Stomach (tissue), 8 donors: ENCODE measurements at regions not wholly inside any gene's neighbourhood (a gene's known extent, or its start where the extent isn't known, plus 50 kb on each side); places are given as distances from the start of the nearest gene placed in this dataset.
A peak's percentile ranks its signal among the peaks of the same experiment; 100 is the strongest.

ENCODE experiments used
- DNase-seq, 2 donors: peaks; one replicate each; pipeline versions ENCODE4 v3.0.0 to v3.0.0-alpha.2; 2013 to 2019
- H3K27ac ChIP-seq, 5 donors: fragments of 200-600 bp in 4 of 5; sonication (generic) in 4 of 5; one replicate each; pipeline ENCODE4 v1.5.1; 2013 to 2019; ENCODE audit warnings: mild to moderate bottlenecking in 1 of 5, moderate library complexity in 1 of 5
- H3K27me3 ChIP-seq, 3 donors: fragments of 200-600 bp; sonication (generic); one replicate each; pipeline ENCODE4 v1.5.1; 2017 to 2019; ENCODE audit warnings: mixed run types in 1 of 3
- H3K36me3 ChIP-seq, 4 donors: fragments of 200-600 bp; sonication (generic); 1 replicate in 3 of 4; 2 replicates in 1 of 4; pipeline ENCODE4 v1.5.1; 2016 to 2019
- H3K4me1 ChIP-seq, 4 donors: fragments of 200-600 bp; sonication (generic); one replicate each; pipeline ENCODE4 v1.5.1; 2016 to 2019
- H3K4me3 ChIP-seq, 4 donors: fragments of 200-600 bp; sonication (generic) in 3 of 4; one replicate each; pipeline ENCODE4 v1.5.1; 2016 to 2019; ENCODE audit warnings: mild to moderate bottlenecking in 1 of 4
- H3K9me3 ChIP-seq, 4 donors: fragments of 200-600 bp; sonication (generic); one replicate each; pipeline ENCODE4 v1.5.1; 2016 to 2019
- CTCF ChIP-seq, 7 experiments: fragments of 450-650 bp in 4 of 7; fragments of 200-600 bp in 3 of 7; sonication (generic) in 3 of 7; IDR thresholded peaks; one replicate each; pipeline ENCODE4 v1.5.1; 2016 to 2019; ENCODE audit warnings: antibody characterized with exemption in 7 of 7, control low read depth in 2 of 7, mild to moderate bottlenecking in 1 of 7
- EP300 ChIP-seq: sonication (generic); formaldehyde crosslinking; IDR thresholded peaks from one replicate; pipeline ENCODE4 v1.6.1; 2017; ENCODE audit warnings: antibody characterized with exemption
- POLR2A ChIP-seq, 4 donors: fragments of 450-650 bp; IDR thresholded peaks; one replicate each; pipeline ENCODE4 v1.6.1; 2016; ENCODE audit warnings: antibody characterized with exemption in 4 of 4, control low read depth in 2 of 4, mild to moderate bottlenecking in 1 of 4, moderate library complexity in 1 of 4
- POLR2AphosphoS5 ChIP-seq, 3 donors: sonication (generic); formaldehyde crosslinking; IDR thresholded peaks; one replicate each; pipeline ENCODE4 v1.6.1; 2016; ENCODE audit warnings: antibody characterized with exemption in 3 of 3
- WGBS, 5 donors: extraction: QIAGEN DNeasy Blood & Tissue Kit in 3 of 5; methylation state at CpG; one replicate each; pipeline versions ENCODE4 v1.1.5 to v1.1.7; 2013 to 2018; 5-methylcytosine and 5-hydroxymethylcytosine counted together
- intact Hi-C: fragments of 100-400 bp; cut with DNase I; formaldehyde crosslinking; loops from one replicate; pipeline ENCODE4 v1.15.1; 2023; ENCODE audit warnings: low total_unique reads
- donor health status: healthy with polysubstance abuse.
- donor health status: Bipolar disorder and iron deficiency.
- donor health status: healthy.

DNA sequence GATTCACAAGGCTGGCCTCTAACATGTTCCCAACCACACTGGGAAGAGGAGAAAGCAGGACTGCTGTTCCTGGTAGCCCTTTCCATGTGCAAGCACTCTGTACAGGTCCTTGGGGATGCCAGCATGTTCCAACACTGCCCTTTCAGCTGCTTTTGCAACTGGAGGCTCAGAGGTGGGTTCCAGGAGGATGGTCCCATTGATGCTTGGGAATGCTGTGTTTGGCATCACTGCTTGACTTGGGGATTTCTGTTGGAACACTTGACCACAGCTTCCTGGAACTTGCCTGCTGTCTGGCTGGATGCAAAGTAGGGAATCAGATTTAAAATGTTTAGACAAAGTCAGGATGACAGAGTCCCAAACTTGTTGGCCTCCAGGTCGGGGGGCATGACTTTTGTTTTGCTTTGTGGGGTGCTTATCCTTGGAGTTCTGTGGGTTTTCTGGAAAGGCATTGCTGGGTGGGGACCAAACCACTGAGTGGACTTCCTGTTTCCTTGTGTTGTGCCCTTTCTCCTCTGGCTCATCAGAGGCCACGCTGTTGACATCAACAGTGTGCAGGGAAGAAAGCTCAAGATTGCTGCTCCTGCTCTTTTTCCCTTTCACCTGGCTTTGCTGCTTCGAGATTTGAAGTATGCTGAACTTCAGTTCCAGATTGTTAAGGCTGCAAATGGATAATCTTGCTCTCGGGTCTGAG is 148.5 kb upstream of the RPS23 start:
- no peaks in the 10 kb centered on the region for H3K9me3 ChIP-seq
- no peaks in the 10 kb centered on the region for H3K4me1 ChIP-seq
- DNase-seq: no peak
- H3K36me3 ChIP-seq: no peaks in the 10 kb centered on the region
- TF ChIP-seq EP300 (no peak), POLR2A (IDR thresholded peaks at IDR 0.05) (no peak), POLR2AphosphoS5 (IDR thresholded peaks at IDR 0.05) (no peak), CTCF (IDR thresholded peaks at IDR 0.05) (no peak)
- H3K4me3 ChIP-seq: no peak overlapping the region
- 65 to 72% (median 67%) methylated on average over 4 of the region's 4 CpGs for WGBS, 5 donors
- intact Hi-C loops: no loop called here
- H3K27me3 ChIP-seq: no peaks in the 10 kb centered on the region
- peak overlapping the region in 1 of 5 donors; percentile 14 for H3K27ac ChIP-seq

DNA sequence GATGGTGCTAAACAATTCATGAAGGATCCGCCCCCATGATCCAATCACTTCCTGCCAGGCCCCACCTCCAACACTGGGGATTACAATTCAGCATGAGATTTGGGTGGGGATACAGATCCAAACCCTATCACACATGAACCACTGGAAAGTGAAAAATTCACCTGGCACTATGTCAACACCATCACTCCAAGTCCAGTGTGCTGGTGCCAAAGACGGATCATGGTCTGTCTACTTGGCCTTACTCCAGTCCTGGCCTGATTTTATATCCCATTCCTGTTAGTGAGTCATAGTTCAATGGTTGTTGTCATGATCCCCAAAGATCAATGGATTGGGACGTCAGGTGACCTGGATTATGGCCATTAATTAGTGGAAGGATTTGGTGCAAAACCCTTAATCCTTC is 147.4 kb upstream of the RPS23 start:
- DNase-seq: no peak
- Histone ChIP-seq H3K27me3 (no peaks in the 10 kb centered on the region), H3K9me3 (no peaks in the 10 kb centered on the region), H3K4me3 (no peak overlapping the region), H3K27ac (no peak overlapping the region), H3K36me3 (no peaks in the 10 kb centered on the region), H3K4me1 (no peaks in the 10 kb centered on the region)
- intact Hi-C loops: no loop called here
- WGBS, 5 donors: 42 to 62% (median 56%) methylated on average over 3 of the region's 3 CpGs
- TF ChIP-seq POLR2AphosphoS5 (IDR thresholded peaks at IDR 0.05): no peak
- TF ChIP-seq POLR2A (IDR thresholded peaks at IDR 0.05): no peak
- no peak for TF ChIP-seq EP300
- TF ChIP-seq CTCF (IDR thresholded peaks at IDR 0.05): no peak

DNA sequence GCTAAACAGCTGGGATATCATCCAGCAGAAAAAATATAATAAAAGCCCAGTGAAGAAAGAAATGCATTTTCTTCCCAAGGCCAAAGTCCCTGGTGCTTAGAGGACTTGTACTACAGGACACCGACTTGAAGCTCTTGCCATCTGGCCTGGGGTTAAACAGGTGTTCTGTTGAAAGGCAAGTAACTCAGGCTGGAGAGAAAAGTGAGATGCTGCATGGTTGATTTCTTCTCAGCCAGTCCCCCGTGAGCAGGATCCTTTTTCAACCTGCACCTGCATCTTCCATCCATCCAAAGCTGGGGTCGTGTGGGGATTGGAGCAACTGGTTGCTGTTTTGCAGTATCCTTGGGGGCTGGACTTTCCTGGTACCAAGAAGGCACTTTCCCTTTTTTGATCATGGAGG is 146.1 kb upstream of the RPS23 start:
- TF ChIP-seq POLR2AphosphoS5 (IDR thresholded peaks at IDR 0.05): no peak
- TF ChIP-seq EP300: no peak
- no peak for DNase-seq
- H3K36me3 ChIP-seq: no peaks in the 10 kb centered on the region

GRCh38 chr5:82422751-82423181 is 144.6 kb upstream of the RPS23 start:
- no peak overlapping the region for H3K4me3 ChIP-seq
- H3K27me3 ChIP-seq: no peaks in the 10 kb centered on the region
- no peaks in the 10 kb centered on the region for H3K9me3 ChIP-seq
- peak overlapping the region in 2 of 5 donors; percentile 35 to 42 for H3K27ac ChIP-seq
- 57 to 73% (median 70%) methylated on average over 6 of the region's 6 CpGs for WGBS, 5 donors
- H3K4me1 ChIP-seq: no peaks in the 10 kb centered on the region
- TF ChIP-seq POLR2A (IDR thresholded peaks at IDR 0.05): no peak
- no peak for TF ChIP-seq EP300
- no peak for TF ChIP-seq POLR2AphosphoS5 (IDR thresholded peaks at IDR 0.05)
- TF ChIP-seq CTCF (IDR thresholded peaks at IDR 0.05): no peak
- intact Hi-C loops: no loop called here
- no peaks in the 10 kb centered on the region for H3K36me3 ChIP-seq
- DNase-seq: peak in 1 of 2 donors; percentile 62

More for the DNA sequence above, 146.1 kb upstream of the RPS23 start:
- intact Hi-C loops: no loop called here
- Histone ChIP-seq H3K4me3 (no peak overlapping the region), H3K4me1 (no peaks in the 10 kb centered on the region), H3K9me3 (no peaks in the 10 kb centered on the region), H3K27me3 (no peaks in the 10 kb centered on the region), H3K27ac (no peak overlapping the region)
- 44 to 78% (median 63%) methylated on average over 3 of the region's 3 CpGs for WGBS, 5 donors

DNA sequence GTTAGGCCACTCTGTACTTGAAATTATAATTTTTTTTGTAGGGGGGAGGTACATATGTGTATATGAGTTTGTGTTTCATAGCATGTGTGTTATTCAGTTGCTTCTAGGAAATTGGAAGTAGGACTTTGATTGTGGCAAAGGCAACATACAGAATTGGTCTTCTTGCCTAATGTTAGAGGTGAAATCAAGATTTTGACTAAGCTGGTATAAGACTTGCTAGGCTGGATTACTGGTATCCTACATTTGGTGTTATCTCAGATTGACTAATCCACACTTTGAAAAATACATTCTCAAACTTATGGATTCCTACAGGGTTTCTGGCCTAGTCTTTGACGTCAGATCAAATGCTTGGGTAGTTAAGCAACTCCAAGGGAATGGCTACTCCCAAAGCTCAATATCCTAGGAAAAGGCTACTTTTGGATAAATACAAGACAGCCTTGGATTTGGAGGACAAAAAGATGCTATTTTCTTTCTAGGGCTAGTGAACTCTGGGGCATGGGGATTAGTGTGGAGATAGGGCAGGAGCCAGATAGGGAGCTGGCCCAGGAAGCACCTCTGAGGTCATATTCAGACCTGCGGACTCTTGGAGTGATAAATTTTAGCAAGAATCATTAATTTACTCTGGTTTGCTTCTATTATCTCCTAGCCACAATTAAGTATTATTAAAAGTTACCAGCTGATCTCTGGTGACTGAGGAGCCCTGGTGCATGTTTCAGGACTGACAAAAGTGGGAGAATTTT is 144.0 kb upstream of the RPS23 start:
- Histone ChIP-seq H3K4me1 (no peaks in the 10 kb centered on the region), H3K27me3 (no peaks in the 10 kb centered on the region), H3K36me3 (no peaks in the 10 kb centered on the region), H3K4me3 (no peak overlapping the region), H3K27ac (peak overlapping the region in 2 of 5 donors; percentile 35 to 42), H3K9me3 (no peaks in the 10 kb centered on the region)
- TF ChIP-seq POLR2A (IDR thresholded peaks at IDR 0.05): no peak
- TF ChIP-seq EP300: no peak
- no peak for TF ChIP-seq POLR2AphosphoS5 (IDR thresholded peaks at IDR 0.05)
- TF ChIP-seq CTCF (IDR thresholded peaks at IDR 0.05): no peak
- 50 to 92% (median 72%) methylated on average over 2 of the region's 2 CpGs for WGBS, 5 donors
- DNase-seq: no peak
- intact Hi-C loops: no loop called here
